Cardiac muscle cell (in vitro differentiated cells and primary cell): ENCODE measurements at regions not wholly inside any gene's neighbourhood (a gene's known extent, or its start where the extent isn't known, plus 50 kb on each side); places are given as distances from the start of the nearest gene placed in this dataset.

Source experiments
- DNase-seq, 2 donors: peaks; one replicate each; pipeline versions ENCODE4 v3.0.0 to v3.0.0-alpha.2; 2010 to 2017; ENCODE audit warnings: low read depth in 1 of 2, low spot score in 1 of 2
- H3K27ac ChIP-seq: fragments of 200-600 bp; sonication (generic); 2 replicates; pipeline ENCODE4 v1.5.1; 2016
- H3K27me3 ChIP-seq: fragments of 200-600 bp; sonication (generic); 2 replicates; pipeline ENCODE4 v1.6.0; 2016; ENCODE audit warnings: control low read depth
- H3K36me3 ChIP-seq: fragments of 200-600 bp; sonication (generic); 2 replicates; pipeline ENCODE4 v1.5.1; 2016; ENCODE audit warnings: control low read depth
- H3K4me1 ChIP-seq: fragments of 200-600 bp; sonication (generic); 2 replicates; pipeline ENCODE4 v1.8.1; 2017; ENCODE audit warnings: low read depth, mild to moderate bottlenecking, mixed run types
- H3K4me3 ChIP-seq: fragments of 200-600 bp; sonication (generic); 2 replicates; pipeline ENCODE4 v1.5.1; 2016; ENCODE audit warnings: mild to moderate bottlenecking
- H3K9me3 ChIP-seq: fragments of 200-600 bp; sonication (generic); 2 replicates; pipeline ENCODE4 v1.5.1; 2017; ENCODE audit warnings: low read depth, mild to moderate bottlenecking, control low read depth
- CTCF ChIP-seq: IDR thresholded peaks from 2 replicates; pipeline ENCODE4 v1.5.1; 2012; ENCODE audit warnings: low read depth, mild to moderate bottlenecking, low read length

GRCh38 chr2:2689306-2689705 is 358.2 kb upstream of the MYT1L start:
- no peak overlapping the region for H3K4me3 ChIP-seq
- no peaks in the 10 kb centered on the region for H3K9me3 ChIP-seq
- TF ChIP-seq CTCF: no peak
- no peaks in the 10 kb centered on the region for H3K27me3 ChIP-seq
- no peaks in the 10 kb centered on the region for H3K36me3 ChIP-seq
- no peaks in the 10 kb centered on the region for H3K4me1 ChIP-seq
- DNase-seq: no peak
- H3K27ac ChIP-seq: no peak overlapping the region

DNA sequence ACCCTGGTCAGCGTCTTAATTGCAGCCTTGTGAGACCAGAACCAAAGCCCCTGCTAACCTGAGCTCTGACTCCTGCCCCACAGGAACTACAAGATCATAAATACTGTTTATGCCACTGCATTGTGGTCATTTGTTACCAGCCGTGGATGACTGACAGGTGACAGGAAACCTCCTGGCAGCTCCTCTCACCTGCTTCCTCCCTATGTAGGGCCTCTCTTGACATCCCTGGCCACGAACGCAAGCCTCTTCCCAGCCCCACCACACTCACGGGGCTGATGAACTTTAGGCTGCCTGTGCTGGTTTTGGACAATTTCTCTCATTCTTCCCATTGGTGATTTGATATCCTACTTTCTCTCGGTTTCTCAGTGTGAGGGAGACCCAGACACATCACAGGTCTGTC is 357.2 kb upstream of the MYT1L start:
- no peaks in the 10 kb centered on the region for H3K9me3 ChIP-seq
- no peaks in the 10 kb centered on the region for H3K4me1 ChIP-seq
- DNase-seq: no peak
- no peak overlapping the region for H3K4me3 ChIP-seq
- no peaks in the 10 kb centered on the region for H3K36me3 ChIP-seq
- TF ChIP-seq CTCF: no peak
- H3K27me3 ChIP-seq: no peaks in the 10 kb centered on the region
- H3K27ac ChIP-seq: no peak overlapping the region

DNA sequence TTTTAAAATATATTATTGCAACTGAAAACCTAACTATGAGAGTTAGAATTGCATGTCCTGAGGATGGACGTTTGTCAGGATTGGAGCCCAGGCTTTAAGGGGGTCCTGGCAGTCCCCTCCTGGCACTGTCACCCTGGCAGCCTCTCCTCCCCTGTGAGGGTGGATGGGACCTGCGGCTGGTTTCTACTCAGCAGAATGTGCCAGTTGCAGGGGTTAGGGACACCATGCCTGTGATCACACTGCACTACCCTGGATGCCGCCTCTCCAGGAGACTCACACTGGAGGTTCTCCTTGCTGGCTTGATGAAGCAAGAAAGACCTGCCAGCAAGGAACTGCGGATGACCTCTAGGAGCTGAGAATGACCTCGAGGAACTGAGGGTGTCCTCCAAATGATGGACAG is 356.7 kb upstream of the MYT1L start:
- no peak for TF ChIP-seq CTCF
- no peak for DNase-seq
- no peak overlapping the region for H3K4me3 ChIP-seq
- H3K4me1 ChIP-seq: no peaks in the 10 kb centered on the region
- H3K36me3 ChIP-seq: no peaks in the 10 kb centered on the region
- no peaks in the 10 kb centered on the region for H3K27me3 ChIP-seq
- H3K9me3 ChIP-seq: no peaks in the 10 kb centered on the region
- H3K27ac ChIP-seq: no peak overlapping the region

DNA sequence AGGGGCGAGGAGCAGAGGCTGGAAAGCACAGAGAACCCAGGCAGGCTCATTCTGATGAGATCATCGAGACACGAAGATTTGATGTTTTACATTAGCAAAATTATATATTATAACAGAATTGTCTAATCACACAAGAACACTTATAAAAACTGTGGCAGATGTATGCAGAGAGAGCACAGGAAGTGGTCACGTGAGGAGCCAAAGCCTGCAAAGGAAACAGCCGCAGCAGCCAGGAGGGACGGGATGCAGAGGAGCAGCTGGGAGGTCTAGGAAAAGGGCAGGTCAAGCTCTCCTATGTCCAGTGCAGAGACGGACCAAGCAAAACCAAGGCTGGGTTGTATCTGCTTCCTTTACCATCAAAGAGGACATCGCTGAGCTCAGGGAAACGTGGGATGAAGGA is 355.1 kb upstream of the MYT1L start:
- no peak for TF ChIP-seq CTCF
- DNase-seq: no peak
- H3K36me3 ChIP-seq: no peaks in the 10 kb centered on the region
- no peaks in the 10 kb centered on the region for H3K27me3 ChIP-seq
- no peaks in the 10 kb centered on the region for H3K9me3 ChIP-seq
- H3K27ac ChIP-seq: no peak overlapping the region
- H3K4me3 ChIP-seq: no peak overlapping the region
- no peaks in the 10 kb centered on the region for H3K4me1 ChIP-seq

GRCh38 chr2:2683606-2684224 is 352.6 kb upstream of the MYT1L start:
- Histone ChIP-seq H3K4me3 (no peak overlapping the region), H3K9me3 (no peaks in the 10 kb centered on the region), H3K36me3 (no peaks in the 10 kb centered on the region), H3K27ac (no peak overlapping the region), H3K27me3 (no peaks in the 10 kb centered on the region), H3K4me1 (no peaks in the 10 kb centered on the region)
- no peak for TF ChIP-seq CTCF
- DNase-seq: no peak
